Lower lobe of right lung (tissue), 2 donors: ENCODE measurements at regions not wholly inside any gene's neighbourhood (a gene's known extent, or its start where the extent isn't known, plus 50 kb on each side); places are given as distances from the start of the nearest gene placed in this dataset.
"Not testable (repeated sequence)": the region's sequence is repeated elsewhere in the genome, so short reads cannot be mapped to it uniquely, and the experiment has no call there.

Source experiments
- ATAC-seq, 2 donors: fragments of 200-7000 bp; cut with Tn5 transposase; one replicate each; pipeline ENCODE4 v1.9.1; 2020 to 2022; ENCODE audit warnings: mild to moderate bottlenecking in 2 of 2, moderate library complexity in 2 of 2
- DNase-seq: peaks from one replicate; pipeline ENCODE4 v3.0.0-alpha.2; 2020
- H3K27ac ChIP-seq: fragments of 200-600 bp; one replicate; pipeline ENCODE4 v1.8.0; 2022
- H3K27me3 ChIP-seq: fragments of 200-600 bp; one replicate; pipeline ENCODE4 v1.8.0; 2022; ENCODE audit warnings: low read depth
- H3K36me3 ChIP-seq: fragments of 200-600 bp; one replicate; pipeline ENCODE4 v1.8.0; 2022; ENCODE audit warnings: mild to moderate bottlenecking
- H3K4me1 ChIP-seq: fragments of 200-600 bp; one replicate; pipeline ENCODE4 v1.8.0; 2022
- H3K4me3 ChIP-seq: fragments of 200-600 bp; one replicate; pipeline ENCODE4 v1.8.0; 2022; ENCODE audit warnings: mild to moderate bottlenecking
- H3K9me3 ChIP-seq: fragments of 200-600 bp; one replicate; pipeline ENCODE4 v1.8.0; 2022
- intact Hi-C: fragments of 100-400 bp; cut with DNase I; formaldehyde crosslinking; loops from one replicate; pipeline ENCODE4 v1.11.0; 2022
- TF ChIP-seq, protein P1 (sequence below): fragments of 200-600 bp; IDR thresholded peaks from one replicate; pipeline ENCODE4 v1.8.0; 2022; ENCODE audit warnings: antibody characterized with exemption, mild to moderate bottlenecking
- donor health status: DM: no; HTN: yes; CAD: no; lungs with severe emphysema.

DNA sequence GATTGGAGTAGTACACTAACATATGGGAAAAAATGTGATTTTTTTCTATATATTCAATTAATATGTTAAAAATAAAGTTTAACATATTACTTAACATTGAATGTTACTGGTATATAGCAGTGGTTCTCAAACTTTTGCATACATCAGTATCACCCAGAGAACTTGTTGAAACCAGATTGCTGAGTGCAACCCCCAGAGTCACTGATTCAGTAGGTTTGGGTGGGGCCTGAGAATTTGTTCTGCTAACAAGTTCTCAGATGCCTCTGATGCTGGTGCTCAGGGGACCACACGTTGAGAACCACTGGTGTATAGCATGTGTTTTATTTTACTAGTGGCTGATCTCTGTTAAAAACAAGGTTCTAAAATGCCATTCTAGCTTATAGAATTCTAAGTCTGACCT lies 161.9 kb downstream of the HHIPL2 start:
- H3K9me3 ChIP-seq, result no peaks in the 10 kb centered on the region
- H3K36me3 ChIP-seq, result no peaks in the 10 kb centered on the region
- DNase-seq, result no peak
- intact Hi-C loops, result no loop called here
- ATAC-seq, result no peak
- H3K4me3 ChIP-seq, result no peak overlapping the region
- no peak overlapping the region for H3K27ac ChIP-seq
- H3K27me3 ChIP-seq, result no peaks in the 10 kb centered on the region
- TF ChIP-seq, protein P1, sequence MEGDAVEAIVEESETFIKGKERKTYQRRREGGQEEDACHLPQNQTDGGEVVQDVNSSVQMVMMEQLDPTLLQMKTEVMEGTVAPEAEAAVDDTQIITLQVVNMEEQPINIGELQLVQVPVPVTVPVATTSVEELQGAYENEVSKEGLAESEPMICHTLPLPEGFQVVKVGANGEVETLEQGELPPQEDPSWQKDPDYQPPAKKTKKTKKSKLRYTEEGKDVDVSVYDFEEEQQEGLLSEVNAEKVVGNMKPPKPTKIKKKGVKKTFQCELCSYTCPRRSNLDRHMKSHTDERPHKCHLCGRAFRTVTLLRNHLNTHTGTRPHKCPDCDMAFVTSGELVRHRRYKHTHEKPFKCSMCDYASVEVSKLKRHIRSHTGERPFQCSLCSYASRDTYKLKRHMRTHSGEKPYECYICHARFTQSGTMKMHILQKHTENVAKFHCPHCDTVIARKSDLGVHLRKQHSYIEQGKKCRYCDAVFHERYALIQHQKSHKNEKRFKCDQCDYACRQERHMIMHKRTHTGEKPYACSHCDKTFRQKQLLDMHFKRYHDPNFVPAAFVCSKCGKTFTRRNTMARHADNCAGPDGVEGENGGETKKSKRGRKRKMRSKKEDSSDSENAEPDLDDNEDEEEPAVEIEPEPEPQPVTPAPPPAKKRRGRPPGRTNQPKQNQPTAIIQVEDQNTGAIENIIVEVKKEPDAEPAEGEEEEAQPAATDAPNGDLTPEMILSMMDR, result no peak
- H3K4me1 ChIP-seq, result no peaks in the 10 kb centered on the region

GRCh38 chr1:222385262-222385661 lies 162.6 kb downstream of the HHIPL2 start:
- DNase-seq (no peak), ATAC-seq (no peak)
- TF ChIP-seq, protein P1, result no peak
- Histone ChIP-seq H3K27me3 (no peaks in the 10 kb centered on the region), H3K4me3 (no peak overlapping the region), H3K4me1 (no peaks in the 10 kb centered on the region), H3K27ac (no peak overlapping the region), H3K36me3 (no peaks in the 10 kb centered on the region), H3K9me3 (no peaks in the 10 kb centered on the region)
- intact Hi-C loops, result no loop called here

- TF ChIP-seq, protein P1, result no peak
- ATAC-seq (no peak), DNase-seq (no peak)
- Histone ChIP-seq H3K4me3 (no peak overlapping the region), H3K36me3 (no peaks in the 10 kb centered on the region), H3K9me3 (no peaks in the 10 kb centered on the region), H3K27me3 (no peaks in the 10 kb centered on the region), H3K27ac (no peak overlapping the region), H3K4me1 (no peaks in the 10 kb centered on the region)
- intact Hi-C loops, result no loop called here
Measured at GRCh38 chr1:222384531-222384930, 163.4 kb downstream of the HHIPL2 start.

DNA sequence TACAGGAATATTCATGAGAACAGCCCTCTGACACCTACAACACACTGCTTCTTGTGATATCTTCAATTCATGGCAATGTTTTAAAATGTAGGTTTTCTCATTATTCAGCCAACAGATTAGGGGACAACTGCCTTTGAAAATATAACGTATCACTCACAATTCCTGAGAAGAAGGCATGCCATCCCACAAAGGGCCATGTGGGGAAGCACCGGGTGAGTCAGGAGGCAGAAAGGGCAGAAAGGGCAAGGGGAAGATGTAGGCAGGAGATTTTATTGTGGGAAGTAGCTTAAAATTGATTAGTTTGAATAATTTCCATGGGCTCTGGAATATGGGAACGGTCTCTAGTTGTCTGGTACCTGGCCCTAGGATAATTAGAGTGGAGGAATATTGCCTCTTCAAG lies 165.7 kb downstream of the HHIPL2 start:
- H3K4me3 ChIP-seq, result no peak overlapping the region
- no peak for ATAC-seq
- no peak overlapping the region for H3K27ac ChIP-seq
- no peaks in the 10 kb centered on the region for H3K4me1 ChIP-seq
- no peaks in the 10 kb centered on the region for H3K36me3 ChIP-seq
- no peak for DNase-seq
- TF ChIP-seq, protein P1, result no peak
- no peaks in the 10 kb centered on the region for H3K9me3 ChIP-seq
- intact Hi-C loops, result no loop called here
- H3K27me3 ChIP-seq, result no peaks in the 10 kb centered on the region

DNA sequence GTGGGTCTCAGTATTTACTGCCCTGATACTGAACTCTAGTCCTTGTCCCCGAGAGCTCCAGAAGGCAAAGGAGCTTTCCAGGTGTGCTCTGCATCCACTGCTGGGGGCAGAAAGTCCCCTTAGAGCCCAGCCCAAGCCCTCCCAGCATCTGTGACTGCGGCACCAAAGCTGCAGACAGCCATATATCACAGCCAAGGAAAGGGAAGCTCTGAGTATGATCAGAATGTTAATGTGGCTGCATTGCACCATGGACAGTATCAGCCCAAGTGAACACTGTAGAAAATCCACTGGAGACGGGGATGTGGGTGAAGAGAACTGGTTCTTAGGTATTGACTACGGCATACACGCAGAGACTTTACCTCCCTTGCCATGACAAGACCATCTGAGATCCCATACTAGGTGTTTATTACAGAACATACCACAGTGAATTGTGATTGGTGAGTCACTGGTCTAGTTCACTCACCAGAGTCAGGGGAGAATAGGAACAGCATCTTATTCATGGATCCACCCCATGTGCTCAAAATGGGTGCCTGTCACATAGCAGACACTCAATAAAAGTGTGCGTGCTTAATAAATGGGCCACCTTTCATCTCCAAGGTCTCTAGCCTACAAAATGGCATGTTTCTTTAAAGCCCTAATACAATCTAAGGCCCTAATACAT lies 170.3 kb downstream of the HHIPL2 start:
- Histone ChIP-seq H3K9me3 (no peaks in the 10 kb centered on the region), H3K36me3 (no peaks in the 10 kb centered on the region), H3K4me3 (no peak overlapping the region), H3K27ac (no peak overlapping the region), H3K27me3 (no peaks in the 10 kb centered on the region), H3K4me1 (no peaks in the 10 kb centered on the region)
- DNase-seq (no peak), ATAC-seq (no peak)
- intact Hi-C loops, result no loop called here
- TF ChIP-seq, protein P1, result no peak

GRCh38 chr1:222376791-222377190 lies 171.1 kb downstream of the HHIPL2 start:
- H3K27ac ChIP-seq, H3K27me3 ChIP-seq, H3K4me1 ChIP-seq, DNase-seq, H3K36me3 ChIP-seq, intact Hi-C loops, H3K4me3 ChIP-seq, H3K9me3 ChIP-seq, ATAC-seq: not testable (repeated sequence)
